HEK293T (cell line): ENCODE measurements at regions not wholly inside any gene's neighbourhood (a gene's known extent, or its start where the extent isn't known, plus 50 kb on each side); places are given as distances from the start of the nearest gene placed in this dataset.

Experiments
- LEF1 ChIP-seq: fragments of 450-650 bp; IDR thresholded peaks from 2 replicates; pipeline ENCODE4 v1.6.1; 2017; ENCODE audit warnings: mild to moderate bottlenecking, borderline replicate concordance
- SP1 ChIP-seq: fragments of 450-650 bp; IDR thresholded peaks from 2 replicates; pipeline ENCODE4 v1.6.1; 2017
- SUZ12 ChIP-seq: fragments of 450-650 bp; IDR thresholded peaks from 2 replicates; pipeline ENCODE4 v1.6.1; 2016; ENCODE audit warnings: mild to moderate bottlenecking

GRCh38 chr16:29314292-29314934, 92.1 kb downstream of the NPIPB11 start:
- TF ChIP-seq SP1, result no peak
- no peak for TF ChIP-seq LEF1
- no peak for TF ChIP-seq SUZ12
